Dermis microvascular lymphatic vessel endothelial cell (primary cell): ENCODE measurements at regions not wholly inside any gene's neighbourhood (a gene's known extent, or its start where the extent isn't known, plus 50 kb on each side); places are given as distances from the start of the nearest gene placed in this dataset.
"Not testable (repeated sequence)": the region's sequence is repeated elsewhere in the genome, so short reads cannot be mapped to it uniquely, and the experiment has no call there.

Experiments used
- DNase-seq, 2 donors: peaks; one replicate each; pipeline versions ENCODE4 v3.0.0 to v3.0.0-alpha.2; 2010; ENCODE audit warnings: low read depth in 2 of 2

- no peak for DNase-seq
Measured at GRCh38 chr4:106869551-106869950, 166.6 kb downstream of the DKK2 start.

GRCh38 chr4:106868381-106869035 lies 167.6 kb downstream of the DKK2 start:
- no peak for DNase-seq

GRCh38 chr4:106864231-106864630 lies 171.9 kb downstream of the DKK2 start:
- DNase-seq, result no peak

- DNase-seq, result no peak
Measured at GRCh38 chr4:106854569-106855351, 181.4 kb downstream of the DKK2 start.

GRCh38 chr4:106852426-106852825 lies 183.7 kb downstream of the DKK2 start:
- DNase-seq, result no peak

- no peak for DNase-seq
Measured at GRCh38 chr4:106851726-106852125, 184.4 kb downstream of the DKK2 start.

- no peak for DNase-seq
Measured at GRCh38 chr4:106850691-106851090, 185.4 kb downstream of the DKK2 start.

GRCh38 chr4:106835919-106836318 lies 200.2 kb downstream of the DKK2 start:
- DNase-seq, result no peak

GRCh38 chr4:106830879-106831278 lies 205.2 kb downstream of the DKK2 start:
- no peak for DNase-seq

GRCh38 chr4:106818764-106819163 lies 217.3 kb downstream of the DKK2 start:
- no peak for DNase-seq

- no peak for DNase-seq
Measured at GRCh38 chr4:106816496-106816895, 219.6 kb downstream of the DKK2 start.

- no peak for DNase-seq
Measured at GRCh38 chr4:106810122-106810521, 226.0 kb downstream of the DKK2 start.

- peak; percentile 16 to 53 for DNase-seq
Measured at GRCh38 chr4:106809076-106809475, 227.0 kb downstream of the DKK2 start.

GRCh38 chr4:106806158-106806797 lies 229.8 kb downstream of the DKK2 start:
- DNase-seq, result no peak

GRCh38 chr4:106803083-106803482 lies 233.0 kb downstream of the DKK2 start:
- peak in 1 of 2 donors; percentile 17 for DNase-seq

- no peak for DNase-seq
Measured at GRCh38 chr4:106801386-106801785, 234.7 kb downstream of the DKK2 start.

GRCh38 chr4:106796876-106797275 lies 239.2 kb downstream of the DKK2 start:
- DNase-seq, result no peak

GRCh38 chr4:106795326-106795725 lies 240.8 kb downstream of the DKK2 start:
- DNase-seq, result no peak

GRCh38 chr4:106793933-106794332 lies 242.2 kb downstream of the DKK2 start:
- no peak for DNase-seq

- DNase-seq, result no peak
Measured at GRCh38 chr4:106775636-106776035, 260.5 kb downstream of the DKK2 start.

- not testable (repeated sequence) for DNase-seq
Measured at GRCh38 chr4:106774055-106774454, 262.1 kb downstream of the DKK2 start.

GRCh38 chr4:106773076-106773905 lies 262.8 kb downstream of the DKK2 start:
- no peak for DNase-seq
